HCT116 (cell line): ENCODE measurements at regions not wholly inside any gene's neighbourhood (a gene's known extent, or its start where the extent isn't known, plus 50 kb on each side); places are given as distances from the start of the nearest gene placed in this dataset.

Experiments
- ATAC-seq: fragments of 200-7000 bp; cut with Tn5 transposase; 2 replicates; pipeline ENCODE4 v1.9.1; 2020; ENCODE audit warnings: mild to moderate bottlenecking, moderate library complexity
- BruUV-seq: library from RNA; stranded (reverse); fragments of 400-500 nt; replicated peaks from 2 replicates; lab custom pipeline; 2021; lab: Mats Ljungman, UMichigan
- CTCF ChIA-PET: fragments of 300-600 bp; sonication (Branson Sonifier 250); formaldehyde crosslinking; loops from one replicate; lab custom pipeline; 2021; ENCODE audit warnings: antibody characterized with exemption; lab: Charles Lee
- POLR2A ChIA-PET: fragments of 300-600, 350-600 bp; sonication (Branson Sonifier 250); formaldehyde crosslinking; loops from one replicate; lab custom pipeline; 2021; ENCODE audit warnings: antibody characterized with exemption; lab: Charles Lee
- RAD21 ChIA-PET, 2 experiments: fragments of 300-600 bp; sonication (Branson Sonifier 250); formaldehyde crosslinking; loops; one replicate each; lab custom pipeline; 2023; ENCODE audit warnings: low total read pairs in 2 of 2; ENCODE audit not compliant: uncharacterized antibody in 2 of 2, unreplicated experiment in 2 of 2, low non-redundant PET in 1 of 2; lab: Charles Lee
- DNase-seq: peaks from one replicate; pipeline ENCODE4 v3.0.0-alpha.2; 2010; ENCODE audit warnings: low read depth, low spot score
- H2AFZ ChIP-seq: fragments of 200-600 bp; shearing (Covaris generic), sonication (generic); 2 replicates; pipeline ENCODE4 v1.6.1; 2017; ENCODE audit warnings: low read depth, mixed run types, mixed read lengths, antibody characterized with exemption, low read length; ENCODE audit not compliant: poor library complexity, severe bottlenecking
- H3K27ac ChIP-seq: 2 replicates; pipeline ENCODE4 v1.5.1; 2012; ENCODE audit warnings: low read depth, low read length
- H3K27me3 ChIP-seq: fragments of 200-600 bp; sonication (generic); 2 replicates; pipeline ENCODE4 v1.6.1; 2016; ENCODE audit warnings: mixed run types, low read length, mixed read lengths; ENCODE audit not compliant: insufficient read depth
- H3K36me3 ChIP-seq, 2 experiments: fragments of 200-500 bp in 1 of 2; fragments of 200-600 bp in 1 of 2; sonication (Bioruptor generic) in 1 of 2; sonication (generic) in 1 of 2; 2 replicates each; pipeline versions ENCODE4 v1.5.1 to v1.6.1; 2014 to 2016; ENCODE audit warnings: low read length in 2 of 2, inconsistent platforms in 1 of 2, mixed read lengths in 1 of 2, mixed run types in 1 of 2; ENCODE audit not compliant: insufficient read depth in 2 of 2, control insufficient read depth in 1 of 2
- H3K4me1 ChIP-seq, 2 experiments: fragments of 200-600 bp in 1 of 2; sonication (generic) in 1 of 2; 2 replicates each; pipeline versions ENCODE4 v1.5.1 to v1.6.1; 2012 to 2017; ENCODE audit warnings: low read length in 2 of 2, inconsistent platforms in 1 of 2, mild to moderate bottlenecking in 1 of 2, mixed read lengths in 1 of 2, mixed run types in 1 of 2, moderate library complexity in 1 of 2; ENCODE audit not compliant: insufficient read depth in 2 of 2, control insufficient read depth in 1 of 2
- H3K4me2 ChIP-seq: fragments of 200-600 bp; sonication (generic); 2 replicates; pipeline ENCODE4 v1.6.1; 2017; ENCODE audit warnings: mixed run types, low read length, mixed read lengths
- H3K4me3 ChIP-seq, 2 experiments: fragments of 200-600 bp in 1 of 2; sonication (generic) in 1 of 2; replicated peaks in 1 of 2; 2 replicates each; pipeline ENCODE4 v1.5.1; 2011 to 2016; ENCODE audit warnings: low read length in 2 of 2, control low read depth in 1 of 2, low read depth in 1 of 2, mild to moderate bottlenecking in 1 of 2, mixed read lengths in 1 of 2, mixed run types in 1 of 2
- H3K79me2 ChIP-seq: fragments of 200-600 bp; sonication (generic); 2 replicates; pipeline ENCODE4 v1.6.1; 2017; ENCODE audit warnings: mild to moderate bottlenecking, mixed run types, low read length, moderate library complexity, mixed read lengths; ENCODE audit not compliant: insufficient read depth
- H3K9ac ChIP-seq: fragments of 200-600 bp; sonication (generic); 2 replicates; pipeline ENCODE4 v1.6.1; 2016; ENCODE audit warnings: low read length, mixed read lengths
- H3K9me2 ChIP-seq: fragments of 200-600 bp; sonication (generic), shearing (Covaris generic); 2 replicates; pipeline ENCODE4 v1.6.1; 2017; ENCODE audit warnings: mixed run types, mild to moderate bottlenecking, moderate library complexity; ENCODE audit not compliant: insufficient read depth
- H3K9me3 ChIP-seq, 2 experiments: fragments of 200-500 bp in 1 of 2; fragments of 200-600 bp in 1 of 2; sonication (Bioruptor generic) in 1 of 2; sonication (generic) in 1 of 2; 2 replicates each; pipeline ENCODE4 v1.6.1; 2014 to 2017; ENCODE audit warnings: low read length in 2 of 2, mixed read lengths in 2 of 2, inconsistent platforms in 1 of 2, low read depth in 1 of 2, mild to moderate bottlenecking in 1 of 2, mixed run types in 1 of 2, moderate library complexity in 1 of 2; ENCODE audit not compliant: control insufficient read depth in 1 of 2, insufficient read depth in 1 of 2
- H4K20me1 ChIP-seq: fragments of 200-600 bp; sonication (generic), shearing (Covaris generic); 2 replicates; pipeline ENCODE4 v1.6.1; 2017; ENCODE audit warnings: mixed run types, mild to moderate bottlenecking, moderate library complexity; ENCODE audit not compliant: insufficient read depth
- ATF3 ChIP-seq: IDR thresholded peaks from 2 replicates; pipeline ENCODE4 v1.6.1; 2012
- CBX3 ChIP-seq: IDR thresholded peaks from 2 replicates; pipeline ENCODE4 v1.6.1; 2012; ENCODE audit warnings: low read depth
- CTCF ChIP-seq, 3 experiments: fragments of 200-600 bp in 1 of 3; sonication (generic) in 1 of 3; IDR thresholded peaks in 2 of 3; conservative IDR thresholded peaks in 1 of 3; 2 replicates each; pipeline ENCODE4 v1.5.1; 2012 to 2017; ENCODE audit warnings: low read depth in 2 of 3, low read length in 2 of 3, antibody characterized with exemption in 1 of 3, borderline replicate concordance in 1 of 3, control low read depth in 1 of 3, mild to moderate bottlenecking in 1 of 3, mixed read lengths in 1 of 3, mixed run types in 1 of 3, moderate library complexity in 1 of 3; ENCODE audit not compliant: insufficient read depth in 1 of 3
- EGR1 ChIP-seq: IDR thresholded peaks from 2 replicates; pipeline ENCODE4 v1.6.1; 2012; ENCODE audit warnings: low read depth
- ELF1 ChIP-seq: IDR thresholded peaks from 2 replicates; pipeline ENCODE4 v1.6.1; 2012; ENCODE audit warnings: low read depth, borderline replicate concordance
- EZH2phosphoT487 ChIP-seq: fragments of 200-600 bp; IDR thresholded peaks from 2 replicates; pipeline ENCODE4 v1.6.1; 2018; ENCODE audit warnings: antibody characterized with exemption, borderline replicate concordance
- FOSL1 ChIP-seq: IDR thresholded peaks from 2 replicates; pipeline ENCODE4 v1.6.1; 2012; ENCODE audit warnings: low read depth
- JUND ChIP-seq: IDR thresholded peaks from 2 replicates; pipeline ENCODE4 v1.6.1; 2012
- MAX ChIP-seq: IDR thresholded peaks from 2 replicates; pipeline ENCODE4 v1.6.1; 2012
- REST ChIP-seq: IDR thresholded peaks from 2 replicates; pipeline ENCODE4 v1.6.1; 2012; ENCODE audit warnings: low read depth
- SP1 ChIP-seq: IDR thresholded peaks from 2 replicates; pipeline ENCODE4 v1.6.1; 2012; ENCODE audit warnings: low read depth
- SRF ChIP-seq: IDR thresholded peaks from 2 replicates; pipeline ENCODE4 v1.6.1; 2012; ENCODE audit warnings: low read depth
- YY1 ChIP-seq: IDR thresholded peaks from 2 replicates; pipeline ENCODE4 v1.6.1; 2011; ENCODE audit warnings: low read length, low read depth, moderate library complexity, mild to moderate bottlenecking; ENCODE audit not compliant: insufficient replicate concordance; ENCODE audit errors: extremely low read depth
- ZNF274 ChIP-seq: fragments of 200-500 bp; sonication (Bioruptor generic); IDR thresholded peaks from 2 replicates; pipeline ENCODE4 v1.6.1; 2014; ENCODE audit warnings: mild to moderate bottlenecking, low read depth, low read length, inconsistent platforms
- intact Hi-C: fragments of 100-400 bp; cut with micrococcal nuclease; formaldehyde crosslinking; loops from 2 replicates; pipeline ENCODE4 v1.10.0; 2022
- TF ChIP-seq, protein P1 (sequence below): IDR thresholded peaks from 2 replicates; pipeline ENCODE4 v1.6.1; 2011; ENCODE audit warnings: mild to moderate bottlenecking, low read length, moderate library complexity; ENCODE audit not compliant: insufficient replicate concordance; ENCODE audit errors: extremely low read depth

DNA sequence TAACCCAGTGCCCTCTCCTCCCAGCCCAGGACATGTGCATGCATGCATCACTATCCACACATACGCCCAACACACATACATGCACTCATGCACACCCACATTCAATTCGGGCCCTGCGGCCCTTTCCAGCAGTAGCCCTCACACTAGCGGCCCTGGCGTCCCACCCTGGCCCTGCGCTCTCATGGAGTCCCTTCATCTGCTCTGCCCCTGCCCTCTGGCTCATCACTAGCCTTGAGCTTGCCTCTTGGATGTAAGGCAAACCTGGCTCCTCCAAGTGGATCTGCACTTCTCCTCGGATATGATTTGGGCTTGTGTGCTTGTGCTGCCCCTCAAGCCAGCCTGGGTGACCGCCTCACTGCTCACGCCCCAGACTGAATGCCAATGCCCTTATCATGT lies 147.2 kb downstream of the SEC61B start (continued):
- TF ChIP-seq, protein P1, sequence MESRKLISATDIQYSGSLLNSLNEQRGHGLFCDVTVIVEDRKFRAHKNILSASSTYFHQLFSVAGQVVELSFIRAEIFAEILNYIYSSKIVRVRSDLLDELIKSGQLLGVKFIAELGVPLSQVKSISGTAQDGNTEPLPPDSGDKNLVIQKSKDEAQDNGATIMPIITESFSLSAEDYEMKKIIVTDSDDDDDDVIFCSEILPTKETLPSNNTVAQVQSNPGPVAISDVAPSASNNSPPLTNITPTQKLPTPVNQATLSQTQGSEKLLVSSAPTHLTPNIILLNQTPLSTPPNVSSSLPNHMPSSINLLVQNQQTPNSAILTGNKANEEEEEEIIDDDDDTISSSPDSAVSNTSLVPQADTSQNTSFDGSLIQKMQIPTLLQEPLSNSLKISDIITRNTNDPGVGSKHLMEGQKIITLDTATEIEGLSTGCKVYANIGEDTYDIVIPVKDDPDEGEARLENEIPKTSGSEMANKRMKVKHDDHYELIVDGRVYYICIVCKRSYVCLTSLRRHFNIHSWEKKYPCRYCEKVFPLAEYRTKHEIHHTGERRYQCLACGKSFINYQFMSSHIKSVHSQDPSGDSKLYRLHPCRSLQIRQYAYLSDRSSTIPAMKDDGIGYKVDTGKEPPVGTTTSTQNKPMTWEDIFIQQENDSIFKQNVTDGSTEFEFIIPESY = no peak
- TF ChIP-seq JUND = no peak
- TF ChIP-seq EGR1 = no peak
- no peak for TF ChIP-seq MAX
- no peak for TF ChIP-seq EZH2phosphoT487

DNA sequence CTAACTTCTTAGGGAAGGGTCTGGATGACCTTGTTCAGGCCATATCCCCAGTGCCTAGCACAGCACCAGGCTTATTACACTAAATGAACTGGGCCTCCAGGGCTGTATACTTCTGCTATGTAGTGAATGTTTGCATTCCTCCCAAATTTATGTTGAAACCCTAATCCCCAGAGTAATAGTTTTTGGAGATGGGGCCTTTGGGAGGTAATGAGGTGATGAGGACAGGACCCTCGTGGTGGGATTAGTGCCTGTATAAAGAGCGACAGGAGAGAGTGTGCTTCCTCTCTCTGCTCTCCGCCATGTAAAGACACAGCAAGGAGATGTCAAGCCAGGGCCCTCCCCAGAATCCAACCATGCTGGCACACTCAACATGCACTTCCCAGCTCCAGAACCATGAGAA lies 148.3 kb downstream of the SEC61B start:
- Histone ChIP-seq H3K9ac (no peak overlapping the region), H3K9me2 (no peaks in the 10 kb centered on the region), H3K79me2 (no peaks in the 10 kb centered on the region), H3K27ac (no peak overlapping the region), H3K9me3 (no peaks in the 10 kb centered on the region), H3K4me2 (no peak overlapping the region), H2AFZ (no peak overlapping the region), H4K20me1 (no peaks in the 10 kb centered on the region), H3K4me3 (no peak overlapping the region), H3K36me3 (no peaks in the 10 kb centered on the region), H3K27me3 (0 out of 2 replicates have a peak, but pooled peaks cover 4% of the 10 kb centered on the region), H3K4me1 (peaks cover under 1 to 5% of the 10 kb centered on the region in 2 experiments; a peak in 1 of 4 replicates)
- BruUV-seq = no TSS peak
- ChIA-PET RAD21 (no interaction called here), CTCF (no interaction called here), POLR2A (no interaction called here)
- DNase-seq = no peak
- intact Hi-C loops = no loop called here
- ATAC-seq = no peak
- no peak for TF ChIP-seq CBX3
- TF ChIP-seq ATF3 = no peak
- no peak for TF ChIP-seq YY1
- TF ChIP-seq ELF1 = no peak
- TF ChIP-seq SRF = no peak
- TF ChIP-seq ZNF274 = no peak
- TF ChIP-seq REST = no peak
- no peak for TF ChIP-seq FOSL1
- TF ChIP-seq CTCF (IDR thresholded peaks at IDR 0.05 in 2 of 3, conservative IDR thresholded peaks at IDR 0.05 in 1 of 3; ENCODE audit: borderline replicate concordance in 1 of 3, insufficient read depth in 1 of 3, low read depth in 2 of 3, low read length in 2 of 3) = no peak
- TF ChIP-seq EGR1 = no peak
- TF ChIP-seq SP1 = no peak
